Left lung (tissue), 4 donors: ENCODE measurements at regions not wholly inside any gene's neighbourhood (a gene's known extent, or its start where the extent isn't known, plus 50 kb on each side); places are given as distances from the start of the nearest gene placed in this dataset.

ENCODE experiments used
- ATAC-seq: fragments of 200-7000 bp; cut with Tn5 transposase; one replicate; pipeline ENCODE4 v1.9.1; 2020; ENCODE audit warnings: moderate library complexity
- DNase-seq, 4 donors: peaks; one replicate each; pipeline ENCODE4 v3.0.0-alpha.2; 2013 to 2020
- H3K27ac ChIP-seq, 2 donors: fragments of 200-600 bp; sonication (generic) in 1 of 2; one replicate each; pipeline versions ENCODE4 v1.5.0 to v1.8.0; 2020 to 2021
- H3K27me3 ChIP-seq, 2 donors: fragments of 200-600 bp; sonication (generic) in 1 of 2; one replicate each; pipeline versions ENCODE4 v1.5.0 to v1.8.0; 2020 to 2021
- H3K36me3 ChIP-seq, 2 donors: fragments of 200-600 bp; sonication (generic) in 1 of 2; one replicate each; pipeline versions ENCODE4 v1.5.0 to v1.8.0; 2020 to 2021
- H3K4me1 ChIP-seq, 2 donors: fragments of 200-600 bp; one replicate each; pipeline ENCODE4 v1.8.0; 2021
- H3K4me3 ChIP-seq, 2 donors: fragments of 200-600 bp; sonication (generic) in 1 of 2; one replicate each; pipeline versions ENCODE4 v1.5.0 to v1.8.0; 2020 to 2021; ENCODE audit warnings: mild to moderate bottlenecking in 1 of 2
- H3K9me3 ChIP-seq, 2 donors: fragments of 200-600 bp; sonication (generic) in 1 of 2; one replicate each; pipeline versions ENCODE4 v1.5.0 to v1.8.0; 2020 to 2021
- CTCF ChIP-seq, 2 donors: fragments of 200-600 bp; sonication (generic) in 1 of 2; IDR thresholded peaks; one replicate each; pipeline versions ENCODE4 v1.5.0 to v1.8.0; 2021; ENCODE audit warnings: antibody characterized with exemption in 2 of 2
- intact Hi-C, 2 donors: fragments of 100-400 bp; cut with DNase I; formaldehyde crosslinking; loops; one replicate each; pipeline versions ENCODE4 v1.11.2 to v1.14.2; 2022
- donor health status: DM: no; HTN: yes; CAD: no.
- donor health status: DM: no; HTN: no; CAD: no.

GRCh38 chr18:73487966-73488365 is 620.2 kb upstream of the NETO1 start:
- TF ChIP-seq CTCF (IDR thresholded peaks at IDR 0.05): no peak
- Histone ChIP-seq H3K4me1 (no peaks in the 10 kb centered on the region), H3K9me3 (no peaks in the 10 kb centered on the region), H3K36me3 (no peaks in the 10 kb centered on the region), H3K27ac (no peak overlapping the region), H3K27me3 (no peaks in the 10 kb centered on the region), H3K4me3 (no peak overlapping the region)
- intact Hi-C loops: no loop called here
- ATAC-seq (no peak), DNase-seq (no peak)

GRCh38 chr18:73485166-73485565 is 617.4 kb upstream of the NETO1 start:
- no peak for DNase-seq
- intact Hi-C loops: no loop called here
- ATAC-seq: no peak
- TF ChIP-seq CTCF (IDR thresholded peaks at IDR 0.05): no peak
- Histone ChIP-seq H3K4me1 (no peaks in the 10 kb centered on the region), H3K4me3 (no peak overlapping the region), H3K27ac (no peak overlapping the region), H3K36me3 (no peaks in the 10 kb centered on the region), H3K27me3 (no peaks in the 10 kb centered on the region), H3K9me3 (no peaks in the 10 kb centered on the region)

- DNase-seq (no peak), ATAC-seq (no peak)
- no peaks in the 10 kb centered on the region for H3K4me1 ChIP-seq
- TF ChIP-seq CTCF (IDR thresholded peaks at IDR 0.05): no peak
- no peaks in the 10 kb centered on the region for H3K36me3 ChIP-seq
- peaks cover 0 to 2% of the 10 kb centered on the region in 2 donors for H3K9me3 ChIP-seq
- H3K27me3 ChIP-seq: no peaks in the 10 kb centered on the region
- intact Hi-C loops: no loop called here
- no peak overlapping the region for H3K4me3 ChIP-seq
- H3K27ac ChIP-seq: no peak overlapping the region
These were observed 615.1 kb upstream of the NETO1 start for GRCh38 chr18:73482901-73483300.

GRCh38 chr18:73479477-73479876 is 611.7 kb upstream of the NETO1 start:
- ATAC-seq (no peak), DNase-seq (no peak)
- H3K27ac ChIP-seq: no peak overlapping the region
- no peaks in the 10 kb centered on the region for H3K4me1 ChIP-seq
- intact Hi-C loops: no loop called here
- peaks cover 0 to 4% of the 10 kb centered on the region in 2 donors for H3K9me3 ChIP-seq
- no peaks in the 10 kb centered on the region for H3K36me3 ChIP-seq
- H3K4me3 ChIP-seq: no peak overlapping the region
- no peak for TF ChIP-seq CTCF (IDR thresholded peaks at IDR 0.05)
- H3K27me3 ChIP-seq: no peaks in the 10 kb centered on the region

- H3K27ac ChIP-seq: no peak overlapping the region
- H3K36me3 ChIP-seq: no peaks in the 10 kb centered on the region
- no peaks in the 10 kb centered on the region for H3K4me1 ChIP-seq
- H3K4me3 ChIP-seq: no peak overlapping the region
- ATAC-seq (no peak), DNase-seq (no peak)
- H3K27me3 ChIP-seq: no peaks in the 10 kb centered on the region
- intact Hi-C loops: no loop called here
- no peak for TF ChIP-seq CTCF (IDR thresholded peaks at IDR 0.05)
- H3K9me3 ChIP-seq: peaks cover 0 to 4% of the 10 kb centered on the region in 2 donors
These were observed 610.4 kb upstream of the NETO1 start for GRCh38 chr18:73478191-73478590.
